ENCODE measurements at regions not wholly inside any gene's neighbourhood (a gene's known extent, or its start where the extent isn't known, plus 50 kb on each side); places are given as distances from the start of the nearest gene placed in this dataset.

GRCh38 chr2:37812941-37813730, 112.0 kb upstream of the RMDN2 start:
- Histone ChIP-seq H3K4me3 (ENCODE audit: low read depth in 1 of 3, low read length in 3 of 3) (no peak overlapping the region), H3K4me1 (ENCODE audit: control insufficient read depth in 4 of 4, insufficient read depth in 4 of 4, low read length in 3 of 4) (peaks cover 0 to 3% (median 0%) of the 10 kb centered on the region in 4 donors), H3K27me3 (ENCODE audit: control insufficient read depth in 4 of 4, insufficient read depth in 4 of 4, low read length in 3 of 4) (no peaks in the 10 kb centered on the region), H3K9me3 (ENCODE audit: control insufficient read depth in 4 of 4, low read length in 3 of 4) (no peaks in the 10 kb centered on the region), H3K36me3 (ENCODE audit: control insufficient read depth in 4 of 4, insufficient read depth in 3 of 4, low read depth in 1 of 4, low read length in 3 of 4) (no peaks in the 10 kb centered on the region), H3K9ac (ENCODE audit: low read depth in 1 of 2, low read length in 2 of 2) (no peak overlapping the region), H3K27ac (ENCODE audit: low read depth in 1 of 2, low read length in 2 of 2) (no peak overlapping the region)
- WGBS, result 95% methylated on average over 10 of the region's 10 CpGs
- TF ChIP-seq JUND (IDR thresholded peaks at IDR 0.05) (no peak), HNF4G (IDR thresholded peaks at IDR 0.05) (no peak), RXRA (IDR thresholded peaks at IDR 0.05) (no peak)
- no peak for DNase-seq (ENCODE audit: low spot score)

GRCh38 chr2:37816036-37816435, 109.1 kb upstream of the RMDN2 start:
- Histone ChIP-seq H3K4me1 (ENCODE audit: control insufficient read depth in 4 of 4, insufficient read depth in 4 of 4, low read length in 3 of 4) (no peaks in the 10 kb centered on the region), H3K9me3 (ENCODE audit: control insufficient read depth in 4 of 4, low read length in 3 of 4) (peaks cover 0 to 3% (median 0%) of the 10 kb centered on the region in 4 donors), H3K4me3 (ENCODE audit: low read depth in 1 of 3, low read length in 3 of 3) (no peak overlapping the region), H3K9ac (ENCODE audit: low read depth in 1 of 2, low read length in 2 of 2) (no peak overlapping the region), H3K36me3 (ENCODE audit: control insufficient read depth in 4 of 4, insufficient read depth in 3 of 4, low read depth in 1 of 4, low read length in 3 of 4) (no peaks in the 10 kb centered on the region), H3K27ac (ENCODE audit: low read depth in 1 of 2, low read length in 2 of 2) (no peak overlapping the region), H3K27me3 (ENCODE audit: control insufficient read depth in 4 of 4, insufficient read depth in 4 of 4, low read length in 3 of 4) (no peaks in the 10 kb centered on the region)
- TF ChIP-seq TAF1 (conservative IDR thresholded peaks at IDR 0.05), result no peak
- TF ChIP-seq JUND (IDR thresholded peaks at IDR 0.05), result no peak
- TF ChIP-seq REST (IDR thresholded peaks at IDR 0.05), result no peak
- no peak for TF ChIP-seq HNF4A (conservative IDR thresholded peaks at IDR 0.05)
- no peak for TF ChIP-seq ZBTB33 (IDR thresholded peaks at IDR 0.05)
- TF ChIP-seq ATF3 (IDR thresholded peaks at IDR 0.05), result no peak
- no peak for DNase-seq (ENCODE audit: low spot score)
- WGBS, result 90% methylated on average over 8 of the region's 8 CpGs

- H3K4me3 ChIP-seq (ENCODE audit: low read depth in 1 of 3, low read length in 3 of 3), result no peak overlapping the region
- no peak overlapping the region for H3K9ac ChIP-seq (ENCODE audit: low read depth in 1 of 2, low read length in 2 of 2)
- DNase-seq (ENCODE audit: low spot score), result no peak
- no peak overlapping the region for H3K27ac ChIP-seq (ENCODE audit: low read depth in 1 of 2, low read length in 2 of 2)
- WGBS, result 91% methylated on average over 11 of the region's 11 CpGs
- H3K9me3 ChIP-seq (ENCODE audit: control insufficient read depth in 4 of 4, low read length in 3 of 4), result peaks cover 0 to 3% (median 0%) of the 10 kb centered on the region in 4 donors
- no peak for TF ChIP-seq RXRA (IDR thresholded peaks at IDR 0.05)
- no peak for TF ChIP-seq RAD21 (IDR thresholded peaks at IDR 0.05)
- TF ChIP-seq FOXA2 (IDR thresholded peaks at IDR 0.05), result no peak
- TF ChIP-seq FOXA1 (IDR thresholded peaks at IDR 0.05), result no peak
- no peak for TF ChIP-seq REST (IDR thresholded peaks at IDR 0.05)
- no peak for TF ChIP-seq HNF4G (IDR thresholded peaks at IDR 0.05)
- no peaks in the 10 kb centered on the region for H3K36me3 ChIP-seq (ENCODE audit: control insufficient read depth in 4 of 4, insufficient read depth in 3 of 4, low read depth in 1 of 4, low read length in 3 of 4)
- H3K27me3 ChIP-seq (ENCODE audit: control insufficient read depth in 4 of 4, insufficient read depth in 4 of 4, low read length in 3 of 4), result no peaks in the 10 kb centered on the region
- H3K4me1 ChIP-seq (ENCODE audit: control insufficient read depth in 4 of 4, insufficient read depth in 4 of 4, low read length in 3 of 4), result no peaks in the 10 kb centered on the region
These were observed 108.4 kb upstream of the RMDN2 start for GRCh38 chr2:37816686-37817085.
